GM12878 (cell line): ENCODE measurements at regions not wholly inside any gene's neighbourhood (a gene's known extent, or its start where the extent isn't known, plus 50 kb on each side); places are given as distances from the start of the nearest gene placed in this dataset.

Source experiments
- ATAC-seq: fragments of 200-7000 bp; cut with Tn5 transposase; 3 replicates; pipeline ENCODE4 v1.9.1; 2020; ENCODE audit warnings: mild to moderate bottlenecking, moderate library complexity
- BruUV-seq: library from RNA; stranded (reverse); fragments of 400-500 nt; replicated peaks from 2 replicates; lab custom pipeline; 2021; lab: Mats Ljungman, UMichigan
- CTCF ChIA-PET: fragments of 300-600 bp; sonication (Branson Sonifier 250); formaldehyde crosslinking; extraction: SDS; loops from one replicate; lab custom pipeline; 2021; ENCODE audit warnings: inconsistent platforms; lab: Yijun Ruan, JAX
- POLR2A ChIA-PET: fragments of 350-600 bp; formaldehyde crosslinking; extraction: SDS; loops from one replicate; lab custom pipeline; 2021; ENCODE audit warnings: inconsistent platforms; lab: Charles Lee
- RAD21 ChIA-PET: fragments of 300-600 bp; sonication (Branson Sonifier 250); formaldehyde crosslinking; loops from one replicate; lab custom pipeline; 2023; ENCODE audit warnings: antibody characterized with exemption; ENCODE audit not compliant: unreplicated experiment; lab: Charles Lee
- SMC1A ChIA-PET: fragments of 300-600 bp; sonication (Branson Sonifier 250); formaldehyde crosslinking; loops from one replicate; lab custom pipeline; 2023; ENCODE audit not compliant: unreplicated experiment, uncharacterized antibody; lab: Charles Lee
- DNase-seq: peaks from one replicate; pipeline ENCODE4 v3.0.0-alpha.2; 2011; ENCODE audit warnings: low read depth, low spot score
- FAIRE-seq: peaks from 3 replicates; lab custom pipeline; 2011; peaks lifted over from hg19 to GRCh38; lab: Jason Lieb, UNC
- H2AFZ ChIP-seq: 2 replicates; pipeline ENCODE4 v1.6.0; 2011; ENCODE audit warnings: low read depth, low read length, control low read depth; ENCODE audit not compliant: control insufficient read depth
- H3K27ac ChIP-seq: 2 replicates; pipeline ENCODE4 v1.5.1; 2011; ENCODE audit warnings: control low read depth; ENCODE audit not compliant: control insufficient read depth, insufficient read depth
- H3K27me3 ChIP-seq, 2 experiments: replicated peaks in 1 of 2; 2 replicates each; pipeline versions ENCODE4 v1.6.0 to v1.6.1; 2011; ENCODE audit warnings: low read length in 1 of 2; ENCODE audit not compliant: control insufficient read depth in 2 of 2, insufficient read depth in 2 of 2
- H3K36me3 ChIP-seq, 2 experiments: 2 replicates each; pipeline ENCODE4 v1.5.1; 2011; ENCODE audit warnings: low read length in 1 of 2; ENCODE audit not compliant: control insufficient read depth in 2 of 2, insufficient read depth in 2 of 2
- H3K4me1 ChIP-seq: 2 replicates; pipeline ENCODE4 v1.6.1; 2011; ENCODE audit warnings: mild to moderate bottlenecking, low read length, moderate library complexity, mixed read lengths; ENCODE audit not compliant: control insufficient read depth, insufficient read depth
- H3K4me2 ChIP-seq: 2 replicates; pipeline ENCODE4 v1.6.0; 2011; ENCODE audit warnings: control low read depth; ENCODE audit not compliant: control insufficient read depth, insufficient read depth
- H3K4me3 ChIP-seq: fragments of 200-600 bp; sonication (generic); 2 replicates; pipeline ENCODE4 v1.5.1; 2016
- H3K79me2 ChIP-seq: 2 replicates; pipeline ENCODE4 v1.6.0; 2011; ENCODE audit warnings: low read length; ENCODE audit not compliant: control insufficient read depth, insufficient read depth
- H3K9ac ChIP-seq: 2 replicates; pipeline ENCODE4 v1.8.0; 2011; ENCODE audit warnings: low read length, control low read depth, mixed read lengths; ENCODE audit not compliant: control insufficient read depth, insufficient read depth
- H3K9me3 ChIP-seq: replicated peaks from 3 replicates; pipeline ENCODE4 v1.5.1; 2011; ENCODE audit warnings: mild to moderate bottlenecking, low read length; ENCODE audit not compliant: control insufficient read depth, insufficient read depth
- H4K20me1 ChIP-seq: 2 replicates; pipeline ENCODE4 v1.6.0; 2011; ENCODE audit not compliant: control insufficient read depth, insufficient read depth
- ASH2L ChIP-seq: fragments of 300-600, 200-600 bp; sonication (generic); IDR thresholded peaks from 2 replicates; pipeline ENCODE4 v1.6.1; 2017; ENCODE audit warnings: low read depth, mild to moderate bottlenecking, borderline replicate concordance
- BMI1 ChIP-seq: fragments of 450-650 bp; IDR thresholded peaks from 2 replicates; pipeline ENCODE4 v1.6.1; 2016; ENCODE audit warnings: mild to moderate bottlenecking, moderate library complexity, borderline replicate concordance
- CHD2 ChIP-seq: IDR thresholded peaks from 2 replicates; pipeline ENCODE4 v1.6.1; 2011; ENCODE audit warnings: low read depth, low read length, improper control_type of control experiment, borderline replicate concordance
- CHD4 ChIP-seq: fragments of 200-600 bp; sonication (generic); IDR thresholded peaks from 2 replicates; pipeline ENCODE4 v1.6.1; 2016; ENCODE audit warnings: mild to moderate bottlenecking
- E2F4 ChIP-seq: IDR thresholded peaks from 2 replicates; pipeline ENCODE4 v1.6.1; 2012; ENCODE audit warnings: low read depth, low read length, improper control_type of control experiment
- ETV6 ChIP-seq, 2 experiments: fragments of 450-650 bp in 1 of 2; IDR thresholded peaks in 1 of 2; conservative IDR thresholded peaks in 1 of 2; 2 replicates each; pipeline ENCODE4 v1.6.1; 2014; ENCODE audit warnings: antibody characterized with exemption in 1 of 2, borderline replicate concordance in 1 of 2, low read depth in 1 of 2, mild to moderate bottlenecking in 1 of 2, moderate library complexity in 1 of 2
- FOXK2 ChIP-seq: fragments of 450-650 bp; IDR thresholded peaks from 2 replicates; pipeline ENCODE4 v1.6.1; 2017; ENCODE audit warnings: mild to moderate bottlenecking, moderate library complexity
- HSF1 ChIP-seq: fragments of 150-350 bp; IDR thresholded peaks from 2 replicates; pipeline ENCODE4 v1.6.1; 2014; ENCODE audit warnings: mild to moderate bottlenecking, low read depth, low read length
- KAT2A ChIP-seq: conservative IDR thresholded peaks from 2 replicates; pipeline ENCODE4 v1.6.1; 2011; ENCODE audit warnings: low read depth, low read length; ENCODE audit not compliant: control insufficient read depth
- MEF2B ChIP-seq: fragments of 450-650 bp; IDR thresholded peaks from 2 replicates; pipeline ENCODE4 v1.6.1; 2018; ENCODE audit warnings: mild to moderate bottlenecking, moderate library complexity; ENCODE audit not compliant: partially characterized antibody, poor library complexity, severe bottlenecking
- NR2C2 ChIP-seq: IDR thresholded peaks from 2 replicates; pipeline ENCODE4 v1.6.1; 2011; ENCODE audit warnings: borderline replicate concordance, low read depth; ENCODE audit not compliant: control insufficient read depth, insufficient read length
- PAX5 ChIP-seq: IDR thresholded peaks from 2 replicates; pipeline ENCODE4 v1.6.1; 2011; ENCODE audit warnings: low read depth, low read length, borderline replicate concordance
- PML ChIP-seq: IDR thresholded peaks from 2 replicates; pipeline ENCODE4 v1.6.1; 2012; ENCODE audit warnings: low read length, inconsistent platforms
- RAD21 ChIP-seq: IDR thresholded peaks from 2 replicates; pipeline ENCODE4 v1.6.1; 2011; ENCODE audit warnings: mild to moderate bottlenecking, low read depth, low read length, moderate library complexity; ENCODE audit not compliant: insufficient read depth
- RBBP5 ChIP-seq: fragments of 200-600 bp; sonication (generic); conservative IDR thresholded peaks from 2 replicates; pipeline ENCODE4 v1.6.1; 2016
- SMAD5 ChIP-seq: IDR thresholded peaks from 2 replicates; pipeline ENCODE4 v1.6.1; 2016; ENCODE audit warnings: antibody characterized with exemption, low read depth
- SMC3 ChIP-seq: IDR thresholded peaks from 2 replicates; pipeline ENCODE4 v1.6.1; 2011; ENCODE audit warnings: low read length, improper control_type of control experiment, borderline replicate concordance
- ZNF592 ChIP-seq: fragments of 450-650 bp; IDR thresholded peaks from 2 replicates; pipeline ENCODE4 v1.6.1; 2017; ENCODE audit warnings: mild to moderate bottlenecking, moderate library complexity
- WGBS: methylation state at CpG from one replicate; pipeline ENCODE4 v1.1.6; 2016; ENCODE audit warnings: low lambda C conversion rate; ENCODE audit not compliant: insufficient replicate concordance, insufficient coverage; ENCODE audit errors: missing lambda C conversion rate; 5-methylcytosine and 5-hydroxymethylcytosine counted together
- in situ Hi-C: fragments of 300-500 bp; cut with MboI; formaldehyde crosslinking; loops from 9 replicates; pipeline ENCODE4 v1.14.3; 2018; ENCODE audit warnings: mixed read lengths
- intact Hi-C: fragments of 100-400 bp; cut with micrococcal nuclease; formaldehyde crosslinking; loops from one replicate; pipeline ENCODE4 v1.14.2; 2022; ENCODE audit not compliant: unreplicated experiment

DNA sequence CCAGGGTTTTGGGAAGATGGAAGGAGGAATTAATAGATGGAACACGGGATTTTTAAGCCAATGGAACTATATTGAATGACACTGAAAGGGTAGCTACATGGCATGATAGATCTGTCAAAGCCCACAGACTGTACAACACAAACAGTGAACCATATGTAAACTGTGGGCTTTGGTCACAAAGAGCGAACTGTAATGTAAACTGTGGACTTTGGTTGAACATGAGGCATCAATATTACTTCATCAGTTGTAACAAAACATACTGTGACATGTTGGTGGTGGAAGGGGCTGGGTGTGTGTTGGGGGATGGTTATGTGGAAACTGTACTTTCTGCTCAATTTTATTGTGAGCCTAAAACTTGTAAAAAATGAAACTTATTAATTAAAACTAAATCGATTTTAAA lies 210.6 kb upstream of the HMGA2 start (continued):
- TF ChIP-seq ZNF592 (no peak), HSF1 (no peak), NR2C2 (no peak), ETV6 (conservative IDR thresholded peaks at IDR 0.05 in 1 of 2, IDR thresholded peaks at IDR 0.05 in 1 of 2; ENCODE audit: borderline replicate concordance in 1 of 2, low read depth in 1 of 2) (no peak)

GRCh38 chr12:65614259-65614889 lies 209.9 kb upstream of the HMGA2 start:
- intact Hi-C loops (no loop called here), in situ Hi-C loops (no loop called here)
- no peak overlapping the region for H3K9ac ChIP-seq
- no peaks in the 10 kb centered on the region for H3K9me3 ChIP-seq
- TF ChIP-seq BMI1 (no peak), RAD21 (no peak), PML (no peak), KAT2A (no peak), ASH2L (no peak), SMAD5 (no peak), FOXK2 (no peak), PAX5 (no peak), SMC3 (no peak), MEF2B (no peak), E2F4 (no peak), CHD4 (no peak), CHD2 (no peak), RBBP5 (no peak)
- no peak overlapping the region for H3K4me3 ChIP-seq
- H2AFZ ChIP-seq: no peak overlapping the region
- H3K79me2 ChIP-seq: no peaks in the 10 kb centered on the region
- ChIA-PET RAD21 (no interaction called here), POLR2A (no interaction called here), SMC1A (no interaction called here), CTCF (no interaction called here)
- H3K4me2 ChIP-seq: no peak overlapping the region
- FAIRE-seq (no peak), ATAC-seq (no peak), DNase-seq (no peak)
- no peaks in the 10 kb centered on the region; a peak in 1 of 4 replicates for H3K27me3 ChIP-seq
- peaks cover 3% of the 10 kb centered on the region; the same call in 1 of the 2 replicates for H3K4me1 ChIP-seq
- no peaks in the 10 kb centered on the region for H4K20me1 ChIP-seq
- no peak overlapping the region for H3K27ac ChIP-seq
- BruUV-seq: no TSS peak
- 64% methylated on average over 5 of the region's 5 CpGs for WGBS
- no peaks in the 10 kb centered on the region for H3K36me3 ChIP-seq
